ENCODE measurements at regions not wholly inside any gene's neighbourhood (a gene's known extent, or its start where the extent isn't known, plus 50 kb on each side); places are given as distances from the start of the nearest gene placed in this dataset.

GRCh38 chr5:107063511-107063910 lies 607.2 kb downstream of the EFNA5 start:
- intact Hi-C loops (cut with micrococcal nuclease), result no loop called here

GRCh38 chr5:107058803-107059202 lies 611.9 kb downstream of the EFNA5 start:
- no peaks in the 10 kb centered on the region for H3K9me3 Mint-ChIP-seq
- no peak for TF ChIP-seq CTCF (IDR thresholded peaks at IDR 0.05)
- ATAC-seq (ENCODE audit: low read depth), result no peak
- no peak overlapping the region for H3K27ac Mint-ChIP-seq
- no peaks in the 10 kb centered on the region for H3K4me1 Mint-ChIP-seq
- H3K27me3 Mint-ChIP-seq, result no peaks in the 10 kb centered on the region
- H3K4me3 Mint-ChIP-seq, result no peak overlapping the region
- ChIA-PET POLR2A (no interaction called here), CTCF (no interaction called here)
- DNase-seq, result no peak
- intact Hi-C loops (cut with micrococcal nuclease), result no loop called here
- H3K36me3 Mint-ChIP-seq (ENCODE audit: low read depth), result no peaks in the 10 kb centered on the region

More at GRCh38 chr5:107063511-107063910, 607.2 kb downstream of the EFNA5 start:
- Mint-ChIP-seq H3K4me1 (no peaks in the 10 kb centered on the region), H3K27me3 (no peaks in the 10 kb centered on the region), H3K4me3 (no peak overlapping the region), H3K27ac (no peak overlapping the region), H3K36me3 (ENCODE audit: low read depth) (no peaks in the 10 kb centered on the region), H3K9me3 (no peaks in the 10 kb centered on the region)
- ChIA-PET CTCF (no interaction called here), POLR2A (no interaction called here)
- ATAC-seq (ENCODE audit: low read depth), result no peak
- TF ChIP-seq CTCF (IDR thresholded peaks at IDR 0.05), result no peak
- DNase-seq, result no peak

- no peak overlapping the region for H3K4me3 Mint-ChIP-seq
- intact Hi-C loops (cut with micrococcal nuclease), result no loop called here
- TF ChIP-seq CTCF (IDR thresholded peaks at IDR 0.05), result no peak
- H3K36me3 Mint-ChIP-seq (ENCODE audit: low read depth), result no peaks in the 10 kb centered on the region
- no peak for DNase-seq
- H3K27ac Mint-ChIP-seq, result no peak overlapping the region
- H3K9me3 Mint-ChIP-seq, result no peaks in the 10 kb centered on the region
- H3K27me3 Mint-ChIP-seq, result no peaks in the 10 kb centered on the region
- H3K4me1 Mint-ChIP-seq, result no peaks in the 10 kb centered on the region
- CTCF ChIA-PET, result no interaction called here
- POLR2A ChIA-PET, result no interaction called here
- ATAC-seq (ENCODE audit: low read depth), result no peak
Measured at GRCh38 chr5:107058235-107058634, 612.5 kb downstream of the EFNA5 start.

GRCh38 chr5:107056278-107056677 lies 614.5 kb downstream of the EFNA5 start:
- POLR2A ChIA-PET, result no interaction called here
- Mint-ChIP-seq H3K36me3 (ENCODE audit: low read depth) (no peaks in the 10 kb centered on the region), H3K27me3 (no peaks in the 10 kb centered on the region), H3K27ac (no peak overlapping the region), H3K4me1 (no peaks in the 10 kb centered on the region), H3K4me3 (no peak overlapping the region), H3K9me3 (no peaks in the 10 kb centered on the region)
- no peak for ATAC-seq (ENCODE audit: low read depth)
- CTCF ChIA-PET, result no interaction called here
- no peak for DNase-seq
- TF ChIP-seq CTCF (IDR thresholded peaks at IDR 0.05), result no peak
- intact Hi-C loops (cut with micrococcal nuclease), result no loop called here

GRCh38 chr5:107047048-107047447 lies 623.7 kb downstream of the EFNA5 start:
- Mint-ChIP-seq H3K27me3 (no peaks in the 10 kb centered on the region), H3K4me1 (no peaks in the 10 kb centered on the region), H3K36me3 (ENCODE audit: low read depth) (no peaks in the 10 kb centered on the region), H3K27ac (no peak overlapping the region), H3K4me3 (no peak overlapping the region), H3K9me3 (peaks cover 2% of the 10 kb centered on the region)
- CTCF ChIA-PET, result no interaction called here
- no peak for TF ChIP-seq CTCF (IDR thresholded peaks at IDR 0.05)
- intact Hi-C loops (cut with micrococcal nuclease), result no loop called here
- DNase-seq (no peak), ATAC-seq (ENCODE audit: low read depth) (no peak)
- POLR2A ChIA-PET, result no interaction called here

Measured in activated B cell treated with CpG ODN at 0.5 μM for 24 hours (primary cell).